ENCODE measurements at regions not wholly inside any gene's neighbourhood (a gene's known extent, or its start where the extent isn't known, plus 50 kb on each side); places are given as distances from the start of the nearest gene placed in this dataset.

DNA sequence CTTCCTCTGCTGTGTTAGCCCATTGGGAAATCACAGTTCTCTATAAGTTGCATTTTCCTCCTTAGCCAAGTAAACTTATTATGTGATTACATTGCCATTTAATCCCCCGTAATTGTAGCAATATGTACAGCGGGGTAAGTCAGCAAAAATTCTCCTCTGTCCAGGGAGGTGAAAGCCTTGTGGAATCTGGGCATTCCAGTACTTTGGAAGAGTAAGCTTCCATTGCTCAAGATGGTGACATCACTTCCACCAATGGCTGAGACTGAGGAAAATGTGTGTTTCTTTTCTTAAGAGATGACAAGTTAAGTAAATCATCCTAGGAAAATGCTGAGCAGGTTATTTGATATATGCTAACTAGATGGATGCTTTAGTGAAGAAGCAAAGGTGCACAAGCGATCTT lies 436.7 kb downstream of the CETN3 start:
- FAIRE-seq, result no peak
- H4K20me1 ChIP-seq (ENCODE audit: insufficient read depth, low read length), result no peaks in the 10 kb centered on the region
- Mint-ChIP-seq H3K27me3 (ENCODE audit: low read depth, unreplicated experiment) (no peaks in the 10 kb centered on the region), H3K36me3 (ENCODE audit: low read depth, unreplicated experiment) (no peaks in the 10 kb centered on the region), H3K4me1 (ENCODE audit: low read depth, unreplicated experiment) (peaks cover 6% of the 10 kb centered on the region), H3K4me3 (ENCODE audit: unreplicated experiment) (no peak overlapping the region), H3K9me3 (ENCODE audit: unreplicated experiment) (no peaks in the 10 kb centered on the region), H3K27ac (ENCODE audit: unreplicated experiment) (no peak overlapping the region)
- no peaks in the 10 kb centered on the region for H3K36me3 ChIP-seq (ENCODE audit: insufficient read depth, low read length)
- H3K79me2 ChIP-seq (ENCODE audit: insufficient read depth, low read length), result no peaks in the 10 kb centered on the region
- H3K4me1 ChIP-seq (ENCODE audit: insufficient read depth, low read length), result peaks cover 6% of the 10 kb centered on the region
- no peak for TF ChIP-seq EZH2 (IDR thresholded peaks at IDR 0.05; ENCODE audit: insufficient read depth, low read length)
- TF ChIP-seq, protein P1, sequence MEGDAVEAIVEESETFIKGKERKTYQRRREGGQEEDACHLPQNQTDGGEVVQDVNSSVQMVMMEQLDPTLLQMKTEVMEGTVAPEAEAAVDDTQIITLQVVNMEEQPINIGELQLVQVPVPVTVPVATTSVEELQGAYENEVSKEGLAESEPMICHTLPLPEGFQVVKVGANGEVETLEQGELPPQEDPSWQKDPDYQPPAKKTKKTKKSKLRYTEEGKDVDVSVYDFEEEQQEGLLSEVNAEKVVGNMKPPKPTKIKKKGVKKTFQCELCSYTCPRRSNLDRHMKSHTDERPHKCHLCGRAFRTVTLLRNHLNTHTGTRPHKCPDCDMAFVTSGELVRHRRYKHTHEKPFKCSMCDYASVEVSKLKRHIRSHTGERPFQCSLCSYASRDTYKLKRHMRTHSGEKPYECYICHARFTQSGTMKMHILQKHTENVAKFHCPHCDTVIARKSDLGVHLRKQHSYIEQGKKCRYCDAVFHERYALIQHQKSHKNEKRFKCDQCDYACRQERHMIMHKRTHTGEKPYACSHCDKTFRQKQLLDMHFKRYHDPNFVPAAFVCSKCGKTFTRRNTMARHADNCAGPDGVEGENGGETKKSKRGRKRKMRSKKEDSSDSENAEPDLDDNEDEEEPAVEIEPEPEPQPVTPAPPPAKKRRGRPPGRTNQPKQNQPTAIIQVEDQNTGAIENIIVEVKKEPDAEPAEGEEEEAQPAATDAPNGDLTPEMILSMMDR (IDR thresholded peaks at IDR 0.05; ENCODE audit: insufficient read depth, low read depth, low read length), result no peak
- no peaks in the 10 kb centered on the region for H3K9me3 ChIP-seq (ENCODE audit: insufficient read depth, low read depth, low read length)
- no peak overlapping the region for H3K4me3 ChIP-seq (ENCODE audit: insufficient read depth, low read depth, low read length)
- no peaks in the 10 kb centered on the region for H3K27me3 ChIP-seq (ENCODE audit: insufficient read depth, low read length)
- no peak overlapping the region for H2AFZ ChIP-seq (ENCODE audit: low read depth, low read length)
- peak; percentile 16 for DNase-seq (ENCODE audit: low read depth)
- no peak overlapping the region for H3K9ac ChIP-seq (ENCODE audit: low read length)
- H3K27ac ChIP-seq (ENCODE audit: low read depth, low read length), result no peak overlapping the region
- H3K4me2 ChIP-seq (ENCODE audit: low read length), result no peak overlapping the region

GRCh38 chr5:89968958-89969381 lies 440.6 kb downstream of the CETN3 start:
- TF ChIP-seq EZH2 (IDR thresholded peaks at IDR 0.05; ENCODE audit: insufficient read depth, low read length), result no peak
- TF ChIP-seq, protein P1 (IDR thresholded peaks at IDR 0.05; ENCODE audit: insufficient read depth, low read depth, low read length), result no peak
- no peaks in the 10 kb centered on the region for H3K9me3 ChIP-seq (ENCODE audit: insufficient read depth, low read depth, low read length)
- FAIRE-seq (no peak), DNase-seq (ENCODE audit: low read depth) (peak; percentile 72)
- no peak overlapping the region for H3K4me3 ChIP-seq (ENCODE audit: insufficient read depth, low read depth, low read length)
- Mint-ChIP-seq H3K27ac (ENCODE audit: unreplicated experiment) (peak overlapping the region; percentile 2), H3K9me3 (ENCODE audit: unreplicated experiment) (no peaks in the 10 kb centered on the region), H3K4me1 (ENCODE audit: low read depth, unreplicated experiment) (peaks cover 13% of the 10 kb centered on the region), H3K36me3 (ENCODE audit: low read depth, unreplicated experiment) (no peaks in the 10 kb centered on the region), H3K4me3 (ENCODE audit: unreplicated experiment) (no peak overlapping the region), H3K27me3 (ENCODE audit: low read depth, unreplicated experiment) (no peaks in the 10 kb centered on the region)
- no peaks in the 10 kb centered on the region for H3K36me3 ChIP-seq (ENCODE audit: insufficient read depth, low read length)
- H3K27me3 ChIP-seq (ENCODE audit: insufficient read depth, low read length), result no peaks in the 10 kb centered on the region
- H3K4me2 ChIP-seq (ENCODE audit: low read length), result peak overlapping the region; percentile 4
- H4K20me1 ChIP-seq (ENCODE audit: insufficient read depth, low read length), result no peaks in the 10 kb centered on the region
- H3K27ac ChIP-seq (ENCODE audit: low read depth, low read length), result no peak overlapping the region
- H2AFZ ChIP-seq (ENCODE audit: low read depth, low read length), result no peak overlapping the region
- H3K9ac ChIP-seq (ENCODE audit: low read length), result no peak overlapping the region
- H3K79me2 ChIP-seq (ENCODE audit: insufficient read depth, low read length), result no peaks in the 10 kb centered on the region
- peaks cover 6% of the 10 kb centered on the region for H3K4me1 ChIP-seq (ENCODE audit: insufficient read depth, low read length)

DNA sequence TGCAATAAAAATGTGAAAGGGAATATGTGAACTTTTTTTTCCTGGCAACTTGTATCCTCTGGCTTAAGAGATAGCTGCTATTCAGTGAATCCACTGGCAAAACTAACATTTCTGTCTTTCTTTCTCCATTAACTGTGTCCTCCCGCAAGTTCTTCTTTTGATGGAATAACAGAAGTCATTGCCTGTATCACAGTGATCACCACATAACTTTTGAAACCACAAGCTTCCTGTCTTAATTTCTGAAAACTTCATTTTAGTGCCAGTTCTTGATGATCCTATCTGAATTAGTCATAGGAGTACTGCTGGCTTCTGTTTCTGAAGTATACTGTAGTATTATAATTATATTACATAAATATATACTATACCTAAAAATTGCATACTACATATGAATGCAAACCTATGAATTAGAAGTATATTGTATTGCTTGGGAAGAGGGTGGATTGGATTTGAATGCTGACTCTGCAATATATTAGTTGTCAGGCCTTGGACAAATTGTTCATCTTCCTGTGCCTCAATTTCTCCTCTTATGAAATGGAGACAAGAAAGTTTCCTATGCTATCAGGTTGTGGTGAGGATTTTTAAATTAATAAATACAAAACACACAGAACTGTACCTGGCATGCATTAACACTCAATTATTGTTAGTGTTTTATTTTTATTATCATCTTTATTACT lies 441.6 kb downstream of the CETN3 start:
- Histone ChIP-seq H3K4me1 (ENCODE audit: insufficient read depth, low read length) (peaks cover 6% of the 10 kb centered on the region), H3K4me2 (ENCODE audit: low read length) (no peak overlapping the region), H3K79me2 (ENCODE audit: insufficient read depth, low read length) (no peaks in the 10 kb centered on the region), H3K9ac (ENCODE audit: low read length) (no peak overlapping the region), H2AFZ (ENCODE audit: low read depth, low read length) (no peak overlapping the region), H3K36me3 (ENCODE audit: insufficient read depth, low read length) (no peaks in the 10 kb centered on the region), H3K4me3 (ENCODE audit: insufficient read depth, low read depth, low read length) (no peak overlapping the region), H3K27me3 (ENCODE audit: insufficient read depth, low read length) (no peaks in the 10 kb centered on the region), H4K20me1 (ENCODE audit: insufficient read depth, low read length) (no peaks in the 10 kb centered on the region), H3K27ac (ENCODE audit: low read depth, low read length) (no peak overlapping the region), H3K9me3 (ENCODE audit: insufficient read depth, low read depth, low read length) (no peaks in the 10 kb centered on the region)
- H3K36me3 Mint-ChIP-seq (ENCODE audit: low read depth, unreplicated experiment), result no peaks in the 10 kb centered on the region
- FAIRE-seq, result no peak
- H3K9me3 Mint-ChIP-seq (ENCODE audit: unreplicated experiment), result no peaks in the 10 kb centered on the region
- peak; percentile 79 for DNase-seq (ENCODE audit: low read depth)
- H3K27ac Mint-ChIP-seq (ENCODE audit: unreplicated experiment), result no peak overlapping the region
- H3K4me3 Mint-ChIP-seq (ENCODE audit: unreplicated experiment), result no peak overlapping the region
- TF ChIP-seq, protein P1 (IDR thresholded peaks at IDR 0.05; ENCODE audit: insufficient read depth, low read depth, low read length), result no peak
- no peak for TF ChIP-seq EZH2 (IDR thresholded peaks at IDR 0.05; ENCODE audit: insufficient read depth, low read length)
- peaks cover 13% of the 10 kb centered on the region for H3K4me1 Mint-ChIP-seq (ENCODE audit: low read depth, unreplicated experiment)
- no peaks in the 10 kb centered on the region for H3K27me3 Mint-ChIP-seq (ENCODE audit: low read depth, unreplicated experiment)
